GM12865 (cell line): ENCODE measurements at regions not wholly inside any gene's neighbourhood (a gene's known extent, or its start where the extent isn't known, plus 50 kb on each side); places are given as distances from the start of the nearest gene placed in this dataset.

ENCODE experiments used
- DNase-seq: peaks from one replicate; pipeline ENCODE4 v3.0.0; 2010; ENCODE audit warnings: low read depth
- H3K4me3 ChIP-seq: 2 replicates; pipeline ENCODE4 v1.5.1; 2011; ENCODE audit warnings: mild to moderate bottlenecking, low read depth, low read length, control low read depth
- CTCF ChIP-seq: IDR thresholded peaks from 2 replicates; pipeline ENCODE4 v1.5.1; 2011; ENCODE audit warnings: low read length, control low read depth, low read depth, inconsistent platforms; ENCODE audit not compliant: insufficient read depth; ENCODE audit errors: missing control alignments

- no peak for TF ChIP-seq CTCF
- DNase-seq: no peak
- H3K4me3 ChIP-seq: no peak overlapping the region
Observed at GRCh38 chr12:127340381-127340780, 926.6 kb upstream of the TMEM132C start.

- TF ChIP-seq CTCF: no peak
- no peak for DNase-seq
Observed at GRCh38 chr12:127342861-127343260, 924.1 kb upstream of the TMEM132C start.

GRCh38 chr12:127343940-127344339 is 923.0 kb upstream of the TMEM132C start:
- no peak overlapping the region for H3K4me3 ChIP-seq
- TF ChIP-seq CTCF: no peak
- DNase-seq: no peak

More at GRCh38 chr12:127342861-127343260, 924.1 kb upstream of the TMEM132C start:
- no peak overlapping the region for H3K4me3 ChIP-seq

GRCh38 chr12:127351481-127352010 is 915.4 kb upstream of the TMEM132C start:
- TF ChIP-seq CTCF: no peak
- H3K4me3 ChIP-seq: no peak overlapping the region
- no peak for DNase-seq

GRCh38 chr12:127355061-127355841 is 911.7 kb upstream of the TMEM132C start:
- no peak overlapping the region for H3K4me3 ChIP-seq
- TF ChIP-seq CTCF: peak; percentile 51
- peak; percentile 28 for DNase-seq

GRCh38 chr12:127358888-127359287 is 908.1 kb upstream of the TMEM132C start:
- no peak overlapping the region for H3K4me3 ChIP-seq
- TF ChIP-seq CTCF: no peak
- no peak for DNase-seq
